ENCODE measurements at regions not wholly inside any gene's neighbourhood (a gene's known extent, or its start where the extent isn't known, plus 50 kb on each side); places are given as distances from the start of the nearest gene placed in this dataset.
"Not testable (repeated sequence)": the region's sequence is repeated elsewhere in the genome, so short reads cannot be mapped to it uniquely, and the experiment has no call there.

GRCh38 chr2:7428454-7429204 is 511.4 kb downstream of the RNF144A start:
- DNase-seq (ENCODE audit: low spot score) = no peak

- DNase-seq (ENCODE audit: low spot score) = no peak
Measured at GRCh38 chr2:7429733-7430132, 512.5 kb downstream of the RNF144A start.

GRCh38 chr2:7430421-7430868 is 513.2 kb downstream of the RNF144A start:
- DNase-seq (ENCODE audit: low spot score) = no peak

- DNase-seq (ENCODE audit: low spot score) = no peak
Measured at GRCh38 chr2:7430869-7431641, 513.8 kb downstream of the RNF144A start.

GRCh38 chr2:7432436-7432835 is 515.2 kb downstream of the RNF144A start:
- DNase-seq (ENCODE audit: low spot score) = no peak

GRCh38 chr2:7436096-7436906 is 519.1 kb downstream of the RNF144A start:
- DNase-seq (ENCODE audit: low spot score) = no peak

- no peak for DNase-seq (ENCODE audit: low spot score)
Measured at GRCh38 chr2:7437141-7437540, 519.9 kb downstream of the RNF144A start.

- DNase-seq (ENCODE audit: low spot score) = no peak
Measured at GRCh38 chr2:7437716-7438632, 520.8 kb downstream of the RNF144A start.

GRCh38 chr2:7438855-7439254 is 521.6 kb downstream of the RNF144A start:
- DNase-seq (ENCODE audit: low spot score) = no peak

GRCh38 chr2:7440977-7441376 is 523.8 kb downstream of the RNF144A start:
- DNase-seq (ENCODE audit: low spot score) = no peak

GRCh38 chr2:7441841-7442240 is 524.6 kb downstream of the RNF144A start:
- not testable (repeated sequence) for DNase-seq (ENCODE audit: low spot score)

- no peak for DNase-seq (ENCODE audit: low spot score)
Measured at GRCh38 chr2:7444626-7445025, 527.4 kb downstream of the RNF144A start.

- no peak for DNase-seq (ENCODE audit: low spot score)
Measured at GRCh38 chr2:7448578-7449264, 531.5 kb downstream of the RNF144A start.

GRCh38 chr2:7449298-7449697 is 532.1 kb downstream of the RNF144A start:
- no peak for DNase-seq (ENCODE audit: low spot score)

- DNase-seq (ENCODE audit: low spot score) = no peak
Measured at GRCh38 chr2:7450188-7450832, 533.1 kb downstream of the RNF144A start.

GRCh38 chr2:7450833-7451190 is 533.6 kb downstream of the RNF144A start:
- no peak for DNase-seq (ENCODE audit: low spot score)

GRCh38 chr2:7452110-7452876 is 535.1 kb downstream of the RNF144A start:
- no peak for DNase-seq (ENCODE audit: low spot score)

GRCh38 chr2:7454592-7454991 is 537.4 kb downstream of the RNF144A start:
- no peak for DNase-seq (ENCODE audit: low spot score)

- no peak for DNase-seq (ENCODE audit: low spot score)
Measured at GRCh38 chr2:7456762-7457161, 539.5 kb downstream of the RNF144A start.

Data from SK-N-DZ (cell line).